ENCODE measurements at regions not wholly inside any gene's neighbourhood (a gene's known extent, or its start where the extent isn't known, plus 50 kb on each side); places are given as distances from the start of the nearest gene placed in this dataset.

GRCh38 chr15:98144388-98144787, 183.9 kb downstream of the ARRDC4 start:
- TF ChIP-seq CTCF (IDR thresholded peaks at IDR 0.05 in 8 of 11, conservative IDR thresholded peaks at IDR 0.05 in 3 of 11): no peak
- TF ChIP-seq POLR2AphosphoS5 (IDR thresholded peaks at IDR 0.05): no peak
- no peak for TF ChIP-seq POLR2A (IDR thresholded peaks at IDR 0.05)
- WGBS, 5 donors: 75 to 92% (median 80%) methylated on average over 2 of the region's 2 CpGs
- H3K4me3 ChIP-seq: no peak overlapping the region
- H3K27me3 ChIP-seq (replicated peaks in 1 of 7): peaks cover 0 to 30% (median 0%) of the 10 kb centered on the region in 7 donors
- H3K4me1 ChIP-seq: no peaks in the 10 kb centered on the region
- intact Hi-C loops (cut with DNase I; ENCODE audit: low total_unique reads): no loop called here
- H3K9me3 ChIP-seq: no peaks in the 10 kb centered on the region
- H3K27ac ChIP-seq: no peak overlapping the region
- DNase-seq: no peak
- H3K36me3 ChIP-seq: no peaks in the 10 kb centered on the region

GRCh38 chr15:98146031-98146820, 185.7 kb downstream of the ARRDC4 start:
- DNase-seq: no peak
- intact Hi-C loops (cut with DNase I; ENCODE audit: low total_unique reads): no loop called here
- 60 to 77% (median 72%) methylated on average over 17 of the region's 17 CpGs for WGBS, 5 donors
- Histone ChIP-seq H3K36me3 (no peaks in the 10 kb centered on the region), H3K4me1 (no peaks in the 10 kb centered on the region), H3K27ac (no peak overlapping the region), H3K9me3 (no peaks in the 10 kb centered on the region), H3K27me3 (replicated peaks in 1 of 7) (peaks cover 0 to 30% (median 0%) of the 10 kb centered on the region in 7 donors), H3K4me3 (no peak overlapping the region)
- no peak for TF ChIP-seq POLR2AphosphoS5 (IDR thresholded peaks at IDR 0.05)
- no peak for TF ChIP-seq CTCF (IDR thresholded peaks at IDR 0.05 in 8 of 11, conservative IDR thresholded peaks at IDR 0.05 in 3 of 11)
- TF ChIP-seq POLR2A (IDR thresholded peaks at IDR 0.05): no peak

DNA sequence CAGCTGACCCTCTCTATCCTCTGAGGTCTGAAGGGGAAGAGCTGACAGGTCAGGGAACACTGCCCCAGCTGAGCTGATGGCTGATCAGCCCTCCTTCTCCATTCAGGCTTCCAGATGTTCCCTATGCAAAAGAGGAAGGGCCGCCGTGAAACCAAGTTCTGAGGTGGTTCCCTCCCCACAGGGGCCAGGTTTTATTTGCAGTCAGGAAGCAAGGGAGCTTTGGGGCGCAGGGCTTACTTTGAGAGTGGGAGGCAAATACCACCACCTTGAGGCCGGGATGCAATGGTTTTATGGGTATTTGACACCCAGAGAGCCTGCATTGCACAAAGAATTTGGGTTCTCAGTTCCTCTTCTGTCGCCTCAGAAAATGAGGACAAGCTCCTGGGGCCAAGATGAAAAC, 186.9 kb downstream of the ARRDC4 start:
- Histone ChIP-seq H3K27ac (no peak overlapping the region), H3K9me3 (peaks cover 0 to 4% (median 0%) of the 10 kb centered on the region in 8 donors), H3K4me1 (no peaks in the 10 kb centered on the region), H3K36me3 (no peaks in the 10 kb centered on the region), H3K27me3 (replicated peaks in 1 of 7) (peaks cover 0 to 30% (median 0%) of the 10 kb centered on the region in 7 donors), H3K4me3 (no peak overlapping the region)
- DNase-seq: no peak
- 28 to 52% (median 30%) methylated on average over 3 to 5 of the region's 5 CpGs for WGBS, 5 donors
- intact Hi-C loops (cut with DNase I; ENCODE audit: low total_unique reads): no loop called here
- TF ChIP-seq POLR2AphosphoS5 (IDR thresholded peaks at IDR 0.05) (no peak), CTCF (IDR thresholded peaks at IDR 0.05 in 8 of 11, conservative IDR thresholded peaks at IDR 0.05 in 3 of 11) (no peak), POLR2A (IDR thresholded peaks at IDR 0.05) (no peak)

DNA sequence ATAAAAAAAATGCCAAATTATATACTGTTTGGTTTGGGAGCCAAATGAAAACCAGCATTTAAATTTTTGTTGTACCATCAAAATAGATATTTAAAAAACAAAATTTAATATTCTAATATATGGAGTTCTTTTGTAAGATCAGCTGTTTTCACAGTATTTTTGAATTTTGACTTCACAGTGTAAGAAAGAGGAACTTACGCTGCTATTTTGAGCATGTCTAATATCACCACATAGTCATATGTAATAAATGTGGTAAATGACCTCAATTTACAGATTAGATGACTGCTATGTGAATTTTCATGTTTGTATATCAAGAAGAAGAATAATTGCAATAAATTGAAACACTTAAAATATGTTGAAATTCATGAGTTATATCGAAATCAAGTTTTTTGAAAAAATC, 189.6 kb downstream of the ARRDC4 start:
- Histone ChIP-seq H3K36me3 (no peaks in the 10 kb centered on the region), H3K27ac (no peak overlapping the region), H3K27me3 (replicated peaks in 1 of 7) (peaks cover 0 to 23% (median 0%) of the 10 kb centered on the region in 7 donors), H3K9me3 (peaks cover 0 to 4% (median 0%) of the 10 kb centered on the region in 8 donors), H3K4me3 (no peak overlapping the region), H3K4me1 (no peaks in the 10 kb centered on the region)
- WGBS, 5 donors: 33 to 53% (median 51%) methylated on average over 2 of the region's 2 CpGs
- no peak for TF ChIP-seq POLR2AphosphoS5 (IDR thresholded peaks at IDR 0.05)
- DNase-seq: no peak
- intact Hi-C loops (cut with DNase I; ENCODE audit: low total_unique reads): no loop called here

Measured in spleen (tissue), 11 donors.